Upper lobe of right lung (tissue), 1 donor: ENCODE measurements at regions not wholly inside any gene's neighbourhood (a gene's known extent, or its start where the extent isn't known, plus 50 kb on each side); places are given as distances from the start of the nearest gene placed in this dataset.

Source experiments
- ATAC-seq: fragments of 200-7000 bp; cut with Tn5 transposase; one replicate; pipeline ENCODE4 v1.9.1; 2020; ENCODE audit warnings: mild to moderate bottlenecking, moderate library complexity
- DNase-seq: peaks from one replicate; pipeline ENCODE4 v3.0.0-alpha.2; 2020
- H3K27ac ChIP-seq: fragments of 200-600 bp; one replicate; pipeline ENCODE4 v1.8.0; 2022
- H3K27me3 ChIP-seq: fragments of 200-600 bp; one replicate; pipeline ENCODE4 v1.8.0; 2022; ENCODE audit warnings: mild to moderate bottlenecking
- H3K36me3 ChIP-seq: fragments of 200-600 bp; one replicate; pipeline ENCODE4 v1.8.0; 2022
- H3K4me1 ChIP-seq: fragments of 200-600 bp; one replicate; pipeline ENCODE4 v1.8.0; 2022
- H3K4me3 ChIP-seq: fragments of 200-600 bp; one replicate; pipeline ENCODE4 v1.8.0; 2022; ENCODE audit warnings: mild to moderate bottlenecking
- H3K9me3 ChIP-seq: fragments of 200-600 bp; one replicate; pipeline ENCODE4 v1.8.0; 2022
- CTCF ChIP-seq: fragments of 200-600 bp; IDR thresholded peaks from one replicate; pipeline ENCODE4 v1.8.0; 2022; ENCODE audit warnings: antibody characterized with exemption
- intact Hi-C: fragments of 100-400 bp; cut with DNase I; formaldehyde crosslinking; loops from one replicate; pipeline ENCODE4 v1.11.0; 2022
- donor health status: DM: no; HTN: yes; CAD: no; lungs with severe emphysema.

- H3K36me3 ChIP-seq = no peaks in the 10 kb centered on the region
- H3K4me3 ChIP-seq = no peak overlapping the region
- TF ChIP-seq CTCF = no peak
- no peaks in the 10 kb centered on the region for H3K4me1 ChIP-seq
- no peaks in the 10 kb centered on the region for H3K27me3 ChIP-seq
- DNase-seq (no peak), ATAC-seq (no peak)
- intact Hi-C loops = no loop called here
- no peak overlapping the region for H3K27ac ChIP-seq
- H3K9me3 ChIP-seq = no peaks in the 10 kb centered on the region
Measured at GRCh38 chr20:40815156-40816038, 126.4 kb upstream of the MAFB start.

- intact Hi-C loops = no loop called here
- ATAC-seq (no peak), DNase-seq (no peak)
- no peaks in the 10 kb centered on the region for H3K27me3 ChIP-seq
- no peaks in the 10 kb centered on the region for H3K4me1 ChIP-seq
- H3K27ac ChIP-seq = no peak overlapping the region
- no peak overlapping the region for H3K4me3 ChIP-seq
- no peaks in the 10 kb centered on the region for H3K36me3 ChIP-seq
- TF ChIP-seq CTCF = no peak
- H3K9me3 ChIP-seq = no peaks in the 10 kb centered on the region
Measured at GRCh38 chr20:40816039-40816352, 127.0 kb upstream of the MAFB start.

GRCh38 chr20:40821429-40821828 lies 132.4 kb upstream of the MAFB start:
- Histone ChIP-seq H3K4me3 (no peak overlapping the region), H3K36me3 (no peaks in the 10 kb centered on the region), H3K27me3 (no peaks in the 10 kb centered on the region), H3K4me1 (no peaks in the 10 kb centered on the region), H3K27ac (no peak overlapping the region), H3K9me3 (no peaks in the 10 kb centered on the region)
- intact Hi-C loops = no loop called here
- no peak for ATAC-seq
- no peak for TF ChIP-seq CTCF
- no peak for DNase-seq

GRCh38 chr20:40826699-40827098 lies 137.7 kb upstream of the MAFB start:
- ATAC-seq = no peak
- intact Hi-C loops = no loop called here
- Histone ChIP-seq H3K4me3 (no peak overlapping the region), H3K27ac (no peak overlapping the region), H3K27me3 (no peaks in the 10 kb centered on the region), H3K4me1 (no peaks in the 10 kb centered on the region), H3K36me3 (no peaks in the 10 kb centered on the region), H3K9me3 (no peaks in the 10 kb centered on the region)
- TF ChIP-seq CTCF = no peak
- DNase-seq = no peak

GRCh38 chr20:40835321-40835720 lies 146.3 kb upstream of the MAFB start:
- intact Hi-C loops = no loop called here
- DNase-seq = no peak
- no peak for ATAC-seq
- H3K36me3 ChIP-seq = no peaks in the 10 kb centered on the region
- H3K27me3 ChIP-seq = no peaks in the 10 kb centered on the region
- H3K9me3 ChIP-seq = peaks cover 3% of the 10 kb centered on the region
- no peaks in the 10 kb centered on the region for H3K4me1 ChIP-seq
- no peak for TF ChIP-seq CTCF
- H3K27ac ChIP-seq = no peak overlapping the region
- no peak overlapping the region for H3K4me3 ChIP-seq

- no peaks in the 10 kb centered on the region for H3K27me3 ChIP-seq
- ATAC-seq (no peak), DNase-seq (no peak)
- intact Hi-C loops = no loop called here
- H3K27ac ChIP-seq = no peak overlapping the region
- no peak for TF ChIP-seq CTCF
- no peaks in the 10 kb centered on the region for H3K36me3 ChIP-seq
- H3K4me3 ChIP-seq = no peak overlapping the region
- H3K4me1 ChIP-seq = no peaks in the 10 kb centered on the region
- H3K9me3 ChIP-seq = no peaks in the 10 kb centered on the region
Measured at GRCh38 chr20:40838509-40838908, 149.5 kb upstream of the MAFB start.
